HCT116 (cell line): ENCODE measurements at regions not wholly inside any gene's neighbourhood (a gene's known extent, or its start where the extent isn't known, plus 50 kb on each side); places are given as distances from the start of the nearest gene placed in this dataset.

Experiments used
- ATAC-seq: fragments of 200-7000 bp; cut with Tn5 transposase; 2 replicates; pipeline ENCODE4 v1.9.1; 2020; ENCODE audit warnings: mild to moderate bottlenecking, moderate library complexity
- BruUV-seq: library from RNA; stranded (reverse); fragments of 400-500 nt; replicated peaks from 2 replicates; lab custom pipeline; 2021; lab: Mats Ljungman, UMichigan
- CTCF ChIA-PET: fragments of 300-600 bp; sonication (Branson Sonifier 250); formaldehyde crosslinking; loops from one replicate; lab custom pipeline; 2021; ENCODE audit warnings: antibody characterized with exemption; lab: Charles Lee
- POLR2A ChIA-PET: fragments of 300-600, 350-600 bp; sonication (Branson Sonifier 250); formaldehyde crosslinking; loops from one replicate; lab custom pipeline; 2021; ENCODE audit warnings: antibody characterized with exemption; lab: Charles Lee
- RAD21 ChIA-PET, 2 experiments: fragments of 300-600 bp; sonication (Branson Sonifier 250); formaldehyde crosslinking; loops; one replicate each; lab custom pipeline; 2023; ENCODE audit warnings: low total read pairs in 2 of 2; ENCODE audit not compliant: uncharacterized antibody in 2 of 2, unreplicated experiment in 2 of 2, low non-redundant PET in 1 of 2; lab: Charles Lee
- DNase-seq: peaks from one replicate; pipeline ENCODE4 v3.0.0-alpha.2; 2010; ENCODE audit warnings: low read depth, low spot score
- H2AFZ ChIP-seq: fragments of 200-600 bp; shearing (Covaris generic), sonication (generic); 2 replicates; pipeline ENCODE4 v1.6.1; 2017; ENCODE audit warnings: low read depth, mixed run types, mixed read lengths, antibody characterized with exemption, low read length; ENCODE audit not compliant: poor library complexity, severe bottlenecking
- H3K27ac ChIP-seq: 2 replicates; pipeline ENCODE4 v1.5.1; 2012; ENCODE audit warnings: low read depth, low read length
- H3K27me3 ChIP-seq: fragments of 200-600 bp; sonication (generic); 2 replicates; pipeline ENCODE4 v1.6.1; 2016; ENCODE audit warnings: mixed run types, low read length, mixed read lengths; ENCODE audit not compliant: insufficient read depth
- H3K36me3 ChIP-seq, 2 experiments: fragments of 200-500 bp in 1 of 2; fragments of 200-600 bp in 1 of 2; sonication (Bioruptor generic) in 1 of 2; sonication (generic) in 1 of 2; 2 replicates each; pipeline versions ENCODE4 v1.5.1 to v1.6.1; 2014 to 2016; ENCODE audit warnings: low read length in 2 of 2, inconsistent platforms in 1 of 2, mixed read lengths in 1 of 2, mixed run types in 1 of 2; ENCODE audit not compliant: insufficient read depth in 2 of 2, control insufficient read depth in 1 of 2
- H3K4me1 ChIP-seq, 2 experiments: fragments of 200-600 bp in 1 of 2; sonication (generic) in 1 of 2; 2 replicates each; pipeline versions ENCODE4 v1.5.1 to v1.6.1; 2012 to 2017; ENCODE audit warnings: low read length in 2 of 2, inconsistent platforms in 1 of 2, mild to moderate bottlenecking in 1 of 2, mixed read lengths in 1 of 2, mixed run types in 1 of 2, moderate library complexity in 1 of 2; ENCODE audit not compliant: insufficient read depth in 2 of 2, control insufficient read depth in 1 of 2
- H3K4me2 ChIP-seq: fragments of 200-600 bp; sonication (generic); 2 replicates; pipeline ENCODE4 v1.6.1; 2017; ENCODE audit warnings: mixed run types, low read length, mixed read lengths
- H3K4me3 ChIP-seq, 2 experiments: fragments of 200-600 bp in 1 of 2; sonication (generic) in 1 of 2; replicated peaks in 1 of 2; 2 replicates each; pipeline ENCODE4 v1.5.1; 2011 to 2016; ENCODE audit warnings: low read length in 2 of 2, control low read depth in 1 of 2, low read depth in 1 of 2, mild to moderate bottlenecking in 1 of 2, mixed read lengths in 1 of 2, mixed run types in 1 of 2
- H3K79me2 ChIP-seq: fragments of 200-600 bp; sonication (generic); 2 replicates; pipeline ENCODE4 v1.6.1; 2017; ENCODE audit warnings: mild to moderate bottlenecking, mixed run types, low read length, moderate library complexity, mixed read lengths; ENCODE audit not compliant: insufficient read depth
- H3K9ac ChIP-seq: fragments of 200-600 bp; sonication (generic); 2 replicates; pipeline ENCODE4 v1.6.1; 2016; ENCODE audit warnings: low read length, mixed read lengths
- H3K9me2 ChIP-seq: fragments of 200-600 bp; sonication (generic), shearing (Covaris generic); 2 replicates; pipeline ENCODE4 v1.6.1; 2017; ENCODE audit warnings: mixed run types, mild to moderate bottlenecking, moderate library complexity; ENCODE audit not compliant: insufficient read depth
- H3K9me3 ChIP-seq, 2 experiments: fragments of 200-500 bp in 1 of 2; fragments of 200-600 bp in 1 of 2; sonication (Bioruptor generic) in 1 of 2; sonication (generic) in 1 of 2; 2 replicates each; pipeline ENCODE4 v1.6.1; 2014 to 2017; ENCODE audit warnings: low read length in 2 of 2, mixed read lengths in 2 of 2, inconsistent platforms in 1 of 2, low read depth in 1 of 2, mild to moderate bottlenecking in 1 of 2, mixed run types in 1 of 2, moderate library complexity in 1 of 2; ENCODE audit not compliant: control insufficient read depth in 1 of 2, insufficient read depth in 1 of 2
- H4K20me1 ChIP-seq: fragments of 200-600 bp; sonication (generic), shearing (Covaris generic); 2 replicates; pipeline ENCODE4 v1.6.1; 2017; ENCODE audit warnings: mixed run types, mild to moderate bottlenecking, moderate library complexity; ENCODE audit not compliant: insufficient read depth
- ATF3 ChIP-seq: IDR thresholded peaks from 2 replicates; pipeline ENCODE4 v1.6.1; 2012
- CBX3 ChIP-seq: IDR thresholded peaks from 2 replicates; pipeline ENCODE4 v1.6.1; 2012; ENCODE audit warnings: low read depth
- CEBPB ChIP-seq: IDR thresholded peaks from 2 replicates; pipeline ENCODE4 v1.6.1; 2012; ENCODE audit warnings: low read depth
- CTCF ChIP-seq, 3 experiments: fragments of 200-600 bp in 1 of 3; sonication (generic) in 1 of 3; IDR thresholded peaks in 2 of 3; conservative IDR thresholded peaks in 1 of 3; 2 replicates each; pipeline ENCODE4 v1.5.1; 2012 to 2017; ENCODE audit warnings: low read depth in 2 of 3, low read length in 2 of 3, antibody characterized with exemption in 1 of 3, borderline replicate concordance in 1 of 3, control low read depth in 1 of 3, mild to moderate bottlenecking in 1 of 3, mixed read lengths in 1 of 3, mixed run types in 1 of 3, moderate library complexity in 1 of 3; ENCODE audit not compliant: insufficient read depth in 1 of 3
- EGR1 ChIP-seq: IDR thresholded peaks from 2 replicates; pipeline ENCODE4 v1.6.1; 2012; ENCODE audit warnings: low read depth
- ELF1 ChIP-seq: IDR thresholded peaks from 2 replicates; pipeline ENCODE4 v1.6.1; 2012; ENCODE audit warnings: low read depth, borderline replicate concordance
- EZH2phosphoT487 ChIP-seq: fragments of 200-600 bp; IDR thresholded peaks from 2 replicates; pipeline ENCODE4 v1.6.1; 2018; ENCODE audit warnings: antibody characterized with exemption, borderline replicate concordance
- JUND ChIP-seq: IDR thresholded peaks from 2 replicates; pipeline ENCODE4 v1.6.1; 2012
- MAX ChIP-seq: IDR thresholded peaks from 2 replicates; pipeline ENCODE4 v1.6.1; 2012
- POLR2A ChIP-seq: IDR thresholded peaks from 2 replicates; pipeline ENCODE4 v1.7.0; 2011; ENCODE audit warnings: borderline replicate concordance; ENCODE audit not compliant: insufficient read depth, insufficient read length; ENCODE audit errors: extremely low read depth
- POLR2AphosphoS5 ChIP-seq: IDR thresholded peaks from 2 replicates; pipeline ENCODE4 v1.6.1; 2011; ENCODE audit warnings: mild to moderate bottlenecking, low read depth, low read length, moderate library complexity
- SP1 ChIP-seq: IDR thresholded peaks from 2 replicates; pipeline ENCODE4 v1.6.1; 2012; ENCODE audit warnings: low read depth
- SRF ChIP-seq: IDR thresholded peaks from 2 replicates; pipeline ENCODE4 v1.6.1; 2012; ENCODE audit warnings: low read depth
- TCF7L2 ChIP-seq: IDR thresholded peaks from 2 replicates; pipeline ENCODE4 v1.7.0; 2011; ENCODE audit warnings: borderline replicate concordance, inconsistent platforms; ENCODE audit not compliant: insufficient read depth, insufficient read length; ENCODE audit errors: extremely low read depth
- ZBTB33 ChIP-seq: IDR thresholded peaks from 2 replicates; pipeline ENCODE4 v1.6.1; 2011; ENCODE audit warnings: mild to moderate bottlenecking, low read length, moderate library complexity; ENCODE audit not compliant: insufficient replicate concordance; ENCODE audit errors: extremely low read depth
- ZFX ChIP-seq: fragments of 450-650 bp; IDR thresholded peaks from 2 replicates; pipeline ENCODE4 v1.6.1; 2017
- intact Hi-C: fragments of 100-400 bp; cut with micrococcal nuclease; formaldehyde crosslinking; loops from 2 replicates; pipeline ENCODE4 v1.10.0; 2022

GRCh38 chr6:133106934-133107333, 134.2 kb upstream of the EYA4 start:
- no peaks in the 10 kb centered on the region for H3K79me2 ChIP-seq
- no peak overlapping the region for H2AFZ ChIP-seq
- no peak overlapping the region for H3K27ac ChIP-seq
- no peaks in the 10 kb centered on the region for H3K9me3 ChIP-seq
- H3K4me1 ChIP-seq = peaks cover under 1 to 2% of the 10 kb centered on the region in 2 experiments; a peak in 2 of 4 replicates
- intact Hi-C loops = no loop called here
- peaks cover 5% of the 10 kb centered on the region for H3K27me3 ChIP-seq
- CTCF ChIA-PET = no interaction called here
- no peaks in the 10 kb centered on the region for H4K20me1 ChIP-seq
- no peak overlapping the region for H3K4me2 ChIP-seq
- RAD21 ChIA-PET = no interaction called here
- no peak overlapping the region for H3K9ac ChIP-seq
- H3K9me2 ChIP-seq = no peaks in the 10 kb centered on the region
- DNase-seq = no peak
- TF ChIP-seq JUND = no peak
- no peak for TF ChIP-seq EGR1
- no peak for TF ChIP-seq CEBPB
- no peak for TF ChIP-seq MAX
- no peak for TF ChIP-seq CTCF (IDR thresholded peaks at IDR 0.05 in 2 of 3, conservative IDR thresholded peaks at IDR 0.05 in 1 of 3; ENCODE audit: borderline replicate concordance in 1 of 3, insufficient read depth in 1 of 3, low read depth in 2 of 3, low read length in 2 of 3)
- TF ChIP-seq ZBTB33 = no peak
- no peak for TF ChIP-seq POLR2A
- TF ChIP-seq TCF7L2 = no peak
- TF ChIP-seq SRF = no peak
- TF ChIP-seq CBX3 = no peak
- no peak for TF ChIP-seq POLR2AphosphoS5
- TF ChIP-seq ELF1 = no peak
- TF ChIP-seq SP1 = no peak
- no peak for TF ChIP-seq ATF3
- TF ChIP-seq ZFX = no peak
- TF ChIP-seq EZH2phosphoT487 = no peak
- POLR2A ChIA-PET = no interaction called here
- no peaks in the 10 kb centered on the region for H3K36me3 ChIP-seq
- no peak overlapping the region for H3K4me3 ChIP-seq
- no peak for ATAC-seq
- no TSS peak for BruUV-seq
